ENCODE measurements at regions not wholly inside any gene's neighbourhood (a gene's known extent, or its start where the extent isn't known, plus 50 kb on each side); places are given as distances from the start of the nearest gene placed in this dataset.

GRCh38 chr4:120977435-120977997 is 55.0 kb upstream of the PRDM5 start:
- DNase-seq = peak; percentile 53

- DNase-seq = no peak
Measured at GRCh38 chr4:120973207-120973606, 50.7 kb upstream of the PRDM5 start.
